Fibroblast of skin of left biceps (primary cell): ENCODE measurements at regions not wholly inside any gene's neighbourhood (a gene's known extent, or its start where the extent isn't known, plus 50 kb on each side); places are given as distances from the start of the nearest gene placed in this dataset.
A peak's percentile ranks its signal among the peaks of the same experiment; 100 is the strongest.

Experiments
- DNase-seq, 2 experiments: peaks; one replicate each; pipeline ENCODE4 v3.0.0-alpha.2; 2013; ENCODE audit warnings: low read depth in 2 of 2

GRCh38 chr14:27085500-27085899 lies 487.7 kb upstream of the NOVA1 start:
- no peak for DNase-seq

- no peak for DNase-seq
Observed at GRCh38 chr14:27090716-27091115, 492.9 kb upstream of the NOVA1 start.

- no peak for DNase-seq
Observed at GRCh38 chr14:27091973-27092372, 494.1 kb upstream of the NOVA1 start.

GRCh38 chr14:27096091-27096490 lies 498.3 kb upstream of the NOVA1 start:
- DNase-seq: no peak

- DNase-seq: no peak
Observed at GRCh38 chr14:27098451-27098850, 500.6 kb upstream of the NOVA1 start.

- DNase-seq: no peak
Observed at GRCh38 chr14:27114180-27114579, 516.3 kb upstream of the NOVA1 start.

GRCh38 chr14:27123162-27123561 lies 525.3 kb upstream of the NOVA1 start:
- no peak for DNase-seq

GRCh38 chr14:27127838-27128237 lies 530.0 kb upstream of the NOVA1 start:
- no peak for DNase-seq

GRCh38 chr14:27134200-27134599 lies 536.4 kb upstream of the NOVA1 start:
- no peak for DNase-seq

GRCh38 chr14:27145170-27145569 lies 547.3 kb upstream of the NOVA1 start:
- no peak for DNase-seq

- no peak for DNase-seq
Observed at GRCh38 chr14:27148143-27148542, 550.3 kb upstream of the NOVA1 start.

- no peak for DNase-seq
Observed at GRCh38 chr14:27164139-27164538, 566.3 kb upstream of the NOVA1 start.

- no peak for DNase-seq
Observed at GRCh38 chr14:27175489-27175888, 577.7 kb upstream of the NOVA1 start.

GRCh38 chr14:27181333-27181732 lies 583.5 kb upstream of the NOVA1 start:
- DNase-seq: no peak

- DNase-seq: peak in 1 of 2 experiments; percentile 6
Observed at GRCh38 chr14:27184427-27184826, 586.6 kb upstream of the NOVA1 start.

GRCh38 chr14:27186048-27186447 lies 588.2 kb upstream of the NOVA1 start:
- DNase-seq: no peak

- no peak for DNase-seq
Observed at GRCh38 chr14:27187136-27187535, 589.3 kb upstream of the NOVA1 start.

- no peak for DNase-seq
Observed at GRCh38 chr14:27190296-27190695, 592.5 kb upstream of the NOVA1 start.

GRCh38 chr14:27199272-27199671 lies 601.4 kb upstream of the NOVA1 start:
- no peak for DNase-seq

GRCh38 chr14:27205036-27205435 lies 607.2 kb upstream of the NOVA1 start:
- DNase-seq: no peak

GRCh38 chr14:27211741-27212140 lies 613.9 kb upstream of the NOVA1 start:
- DNase-seq: no peak

- no peak for DNase-seq
Observed at GRCh38 chr14:27222671-27223070, 624.8 kb upstream of the NOVA1 start.

- no peak for DNase-seq
Observed at GRCh38 chr14:27223906-27224305, 626.1 kb upstream of the NOVA1 start.

GRCh38 chr14:27228053-27228452 lies 630.2 kb upstream of the NOVA1 start:
- no peak for DNase-seq

GRCh38 chr14:27234331-27234730 lies 636.5 kb upstream of the NOVA1 start:
- DNase-seq: no peak
